ENCODE measurements at regions not wholly inside any gene's neighbourhood (a gene's known extent, or its start where the extent isn't known, plus 50 kb on each side); places are given as distances from the start of the nearest gene placed in this dataset.

GRCh38 chr9:26313108-26313507 is 579.5 kb downstream of the CAAP1 start:
- DNase-seq (ENCODE audit: low read depth): no peak

GRCh38 chr9:26311463-26311995 is 581.1 kb downstream of the CAAP1 start:
- DNase-seq (ENCODE audit: low read depth): no peak

DNA sequence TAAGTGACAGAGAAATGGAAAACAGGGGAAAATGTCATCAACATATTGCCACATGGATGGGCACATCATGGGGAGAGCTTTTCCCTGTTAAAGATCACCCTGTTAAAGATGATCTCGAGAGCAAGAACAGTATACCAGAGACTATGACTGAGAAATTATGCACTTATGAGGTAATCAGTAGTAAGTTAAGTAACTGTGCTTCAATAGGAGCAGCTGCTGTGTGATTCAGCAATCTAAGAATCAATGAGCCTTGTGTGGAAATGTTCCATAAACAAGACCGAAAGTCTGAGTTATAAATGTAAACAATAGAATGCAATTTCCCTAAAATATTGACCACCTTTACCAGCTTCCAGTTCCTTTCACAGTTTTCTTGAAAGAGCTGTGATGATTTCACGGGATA is 582.3 kb downstream of the CAAP1 start:
- peak; percentile 37 for DNase-seq (ENCODE audit: low read depth)

DNA sequence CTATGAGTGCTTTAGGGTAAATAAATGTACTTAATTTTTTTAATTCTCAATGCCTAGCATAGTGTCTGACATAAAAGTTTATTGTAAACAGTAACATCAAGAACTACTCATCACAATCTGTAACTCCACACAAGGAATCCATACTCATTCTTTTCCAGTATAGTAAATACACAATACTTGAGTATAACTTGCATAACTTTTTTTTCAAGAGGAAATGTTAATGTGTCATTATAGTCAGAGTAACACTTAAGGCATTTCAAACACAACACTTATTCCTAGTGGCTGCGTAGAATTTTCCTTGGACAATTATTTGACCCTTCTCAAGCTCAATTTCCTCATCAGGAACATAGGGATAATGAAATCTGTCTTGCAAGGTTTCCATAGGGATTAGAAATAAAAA is 584.3 kb downstream of the CAAP1 start:
- DNase-seq (ENCODE audit: low read depth): no peak

DNA sequence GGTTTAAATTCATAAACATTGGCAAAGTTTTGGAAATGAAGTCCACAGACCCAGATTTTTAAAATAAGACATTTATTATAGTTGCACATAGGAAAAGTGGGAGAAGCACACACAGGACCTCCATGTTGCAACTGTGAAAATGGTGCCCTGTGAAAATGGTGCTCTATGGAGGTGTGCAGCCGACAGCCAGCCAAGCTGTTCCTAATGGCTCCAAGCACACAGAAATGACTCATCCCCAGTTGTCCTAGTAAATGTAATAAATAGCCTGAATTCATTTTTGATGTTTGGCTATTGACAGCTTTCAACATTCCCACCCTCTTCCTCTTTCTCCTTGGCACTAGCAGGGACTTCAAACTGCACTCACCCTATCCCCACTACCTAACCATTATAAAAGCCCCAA is 590.9 kb downstream of the CAAP1 start:
- no peak for DNase-seq (ENCODE audit: low read depth)

DNA sequence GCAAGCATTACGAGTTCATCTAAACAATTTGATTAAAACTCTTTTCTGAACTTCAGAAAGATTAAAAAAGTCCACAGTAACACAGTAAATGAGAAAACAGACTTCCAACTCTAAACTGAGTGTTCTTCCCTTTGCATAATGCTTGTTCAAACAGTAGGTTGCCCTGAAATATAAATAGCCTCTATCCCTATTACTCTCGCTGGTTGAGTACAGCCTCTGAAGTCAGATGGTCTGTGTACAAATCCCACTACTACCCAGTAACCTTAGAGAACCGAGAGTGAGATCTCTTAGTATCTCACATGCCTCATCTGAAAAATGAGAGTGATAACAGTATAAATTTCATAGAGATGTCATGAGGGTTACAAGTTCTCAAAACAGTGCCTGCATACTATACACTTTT is 591.6 kb downstream of the CAAP1 start:
- no peak for DNase-seq (ENCODE audit: low read depth)

DNA sequence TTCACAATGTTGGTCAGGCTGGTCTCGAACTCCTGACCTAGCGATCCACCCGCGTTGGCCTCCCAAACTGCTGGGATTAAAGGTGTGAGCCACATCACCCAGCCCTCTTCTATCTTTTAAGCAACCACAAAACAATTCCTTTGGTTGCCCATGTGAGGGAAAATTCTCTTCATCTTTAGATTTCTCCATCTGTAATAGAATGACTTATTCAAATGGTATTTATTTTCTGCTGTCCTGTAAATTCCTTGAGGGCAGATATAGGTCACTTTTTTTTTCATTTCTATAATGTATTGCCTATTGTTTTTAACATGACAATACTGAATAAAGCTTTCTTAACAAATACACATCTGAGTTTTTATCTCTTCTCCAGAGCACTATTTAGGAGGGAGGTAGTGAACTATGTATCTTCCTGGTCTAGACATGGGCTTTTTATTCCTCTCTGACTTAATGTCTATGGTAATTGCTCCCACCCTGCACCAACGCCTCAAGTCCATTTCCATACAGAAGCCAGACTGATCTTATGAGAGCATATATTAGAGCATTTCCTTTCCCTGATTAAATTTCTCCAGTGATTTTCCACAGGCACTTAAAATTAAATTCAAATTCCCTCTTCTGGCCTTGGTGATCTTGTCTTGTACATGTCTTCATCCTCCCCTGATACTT is 595.6 kb downstream of the CAAP1 start:
- DNase-seq (ENCODE audit: low read depth): peak; percentile 80

GRCh38 chr9:26292943-26293342 is 599.7 kb downstream of the CAAP1 start:
- DNase-seq (ENCODE audit: low read depth): peak; percentile 46

DNA sequence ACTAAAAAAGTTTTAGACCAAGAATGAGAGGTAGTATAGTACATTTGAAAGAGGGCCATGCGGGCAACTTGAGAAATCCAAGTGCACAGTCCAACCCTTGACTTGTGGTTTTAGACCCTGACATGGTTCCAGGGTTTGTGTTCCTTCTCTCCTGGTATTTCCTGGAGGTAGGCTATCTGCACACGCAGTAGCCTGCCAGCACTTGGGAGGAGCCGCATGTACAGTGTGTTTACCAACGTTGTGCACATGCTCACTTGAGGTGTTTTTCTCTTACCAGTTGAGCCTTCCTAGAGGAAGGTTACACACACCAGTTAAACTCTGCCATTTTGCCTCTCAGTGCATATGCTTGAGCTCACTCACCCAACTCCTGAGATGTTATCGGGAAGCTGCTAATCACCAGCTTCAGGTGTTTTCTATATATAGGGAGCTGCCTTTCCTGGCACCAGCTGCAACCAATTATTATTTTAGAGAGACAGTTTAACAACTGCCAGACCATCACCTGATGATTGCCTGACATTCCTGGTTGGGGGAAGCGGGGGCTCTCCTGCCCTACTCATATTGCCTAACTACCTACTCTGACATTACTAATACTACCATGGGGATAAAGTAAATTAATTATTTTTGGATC is 593.4 kb upstream of the TUSC1 start:
- no peak for DNase-seq (ENCODE audit: low read depth)

- no peak for DNase-seq (ENCODE audit: low read depth)
These were observed 588.0 kb upstream of the TUSC1 start for GRCh38 chr9:26266146-26266793.

DNA sequence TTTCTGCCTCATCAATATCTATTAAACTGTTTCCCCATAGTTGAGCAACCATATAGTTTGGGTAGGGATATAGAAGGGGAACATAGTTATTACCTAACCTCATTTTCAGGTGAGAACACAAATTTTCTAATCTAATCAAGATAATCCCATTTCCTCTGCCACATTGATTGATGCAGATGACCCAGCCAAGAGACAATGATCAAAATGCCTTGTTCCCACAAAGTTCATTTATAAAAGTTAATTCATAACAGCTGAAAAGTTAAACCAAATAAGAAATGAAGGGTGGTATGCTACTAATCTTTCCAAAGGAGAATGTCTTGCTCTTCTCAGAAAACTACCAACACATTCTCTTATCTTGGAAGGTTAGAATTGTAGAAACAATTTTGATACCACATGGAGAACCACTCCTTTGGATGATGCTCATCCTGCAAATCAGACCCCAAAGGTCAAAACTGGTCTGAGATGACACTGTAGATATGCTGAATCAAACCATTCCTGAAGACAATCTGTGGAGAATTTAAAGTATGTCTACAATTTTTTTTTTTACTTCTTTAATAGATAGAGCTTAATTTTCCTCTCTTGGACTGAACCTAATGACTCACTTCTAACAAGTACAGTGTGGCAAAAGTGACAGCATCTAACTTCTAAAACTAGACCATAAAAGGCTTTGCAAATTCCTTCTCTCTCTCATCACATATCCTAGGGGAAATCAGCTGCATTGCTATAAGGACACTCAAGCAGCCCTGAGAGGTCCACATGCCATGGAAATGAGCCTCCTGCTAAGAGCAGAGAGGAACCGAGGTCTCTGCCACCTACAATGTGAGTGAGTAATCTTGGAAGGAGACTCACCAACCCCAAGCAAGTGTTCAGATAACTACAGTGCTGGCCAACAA is 586.7 kb upstream of the TUSC1 start:
- peak; percentile 69 for DNase-seq (ENCODE audit: low read depth)

DNA sequence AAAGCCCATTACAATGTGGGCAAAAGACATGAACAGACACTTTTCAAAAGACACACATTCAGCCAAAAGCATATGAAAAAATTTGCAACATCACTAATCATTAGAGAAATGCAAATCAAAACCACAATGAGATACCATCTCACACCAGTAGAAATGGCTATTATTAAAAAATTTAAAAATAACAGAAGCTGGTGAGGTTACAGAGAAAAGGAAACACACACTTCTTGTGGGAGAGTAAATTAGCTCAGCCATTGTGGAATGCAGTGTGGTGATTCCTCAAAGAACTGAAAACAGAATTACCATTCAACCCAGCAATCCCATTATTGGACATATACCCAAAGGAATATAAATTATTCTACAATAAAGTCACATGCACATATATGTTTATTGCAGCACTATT is 585.2 kb upstream of the TUSC1 start:
- no peak for DNase-seq (ENCODE audit: low read depth)

- peak; percentile 15 for DNase-seq (ENCODE audit: low read depth)
These were observed 584.3 kb upstream of the TUSC1 start for GRCh38 chr9:26262421-26263107.

- DNase-seq (ENCODE audit: low read depth): peak; percentile 93
These were observed 583.5 kb upstream of the TUSC1 start for GRCh38 chr9:26261503-26262330.

- DNase-seq (ENCODE audit: low read depth): peak; percentile 16
These were observed 582.0 kb upstream of the TUSC1 start for GRCh38 chr9:26260238-26260637.

- no peak for DNase-seq (ENCODE audit: low read depth)
These were observed 569.6 kb upstream of the TUSC1 start for GRCh38 chr9:26247861-26248260.

DNA sequence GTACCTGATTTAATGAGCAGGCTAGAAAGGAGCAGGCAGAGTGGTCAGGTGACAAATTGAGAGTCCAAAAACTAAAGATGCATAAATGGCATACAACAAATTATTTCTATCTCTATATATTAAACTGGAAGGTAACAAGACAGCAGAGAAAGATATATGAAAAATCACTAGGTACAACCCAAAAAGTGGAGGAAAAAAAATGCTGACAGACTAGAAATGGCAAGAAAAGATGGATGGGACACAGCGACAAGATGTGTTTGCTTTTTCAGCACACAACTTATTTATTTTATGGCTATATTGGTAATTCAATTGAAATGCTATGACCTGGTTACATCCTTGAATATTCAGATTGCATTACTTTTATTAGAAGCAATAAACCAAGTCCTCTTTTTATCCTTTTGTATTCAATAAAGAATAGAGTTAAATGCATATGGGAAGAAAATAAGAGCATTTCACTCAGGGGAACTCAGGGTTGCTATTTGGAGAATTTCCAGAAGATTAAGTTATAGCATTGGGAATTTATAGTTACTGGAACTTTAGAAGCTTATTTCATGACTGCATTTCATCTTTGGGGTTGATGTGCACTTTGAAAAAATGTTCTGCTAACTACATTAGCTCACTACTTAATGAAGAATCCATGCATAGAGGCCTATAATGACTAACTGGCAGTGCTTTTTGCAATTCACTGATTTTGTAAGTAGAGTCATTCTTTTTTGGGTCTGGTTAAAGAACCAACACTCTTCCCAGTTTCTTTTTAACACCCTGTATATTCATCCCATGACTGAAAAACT is 566.6 kb upstream of the TUSC1 start:
- no peak for DNase-seq (ENCODE audit: low read depth)

GRCh38 chr9:26243726-26244125 is 565.5 kb upstream of the TUSC1 start:
- DNase-seq (ENCODE audit: low read depth): peak; percentile 51

DNA sequence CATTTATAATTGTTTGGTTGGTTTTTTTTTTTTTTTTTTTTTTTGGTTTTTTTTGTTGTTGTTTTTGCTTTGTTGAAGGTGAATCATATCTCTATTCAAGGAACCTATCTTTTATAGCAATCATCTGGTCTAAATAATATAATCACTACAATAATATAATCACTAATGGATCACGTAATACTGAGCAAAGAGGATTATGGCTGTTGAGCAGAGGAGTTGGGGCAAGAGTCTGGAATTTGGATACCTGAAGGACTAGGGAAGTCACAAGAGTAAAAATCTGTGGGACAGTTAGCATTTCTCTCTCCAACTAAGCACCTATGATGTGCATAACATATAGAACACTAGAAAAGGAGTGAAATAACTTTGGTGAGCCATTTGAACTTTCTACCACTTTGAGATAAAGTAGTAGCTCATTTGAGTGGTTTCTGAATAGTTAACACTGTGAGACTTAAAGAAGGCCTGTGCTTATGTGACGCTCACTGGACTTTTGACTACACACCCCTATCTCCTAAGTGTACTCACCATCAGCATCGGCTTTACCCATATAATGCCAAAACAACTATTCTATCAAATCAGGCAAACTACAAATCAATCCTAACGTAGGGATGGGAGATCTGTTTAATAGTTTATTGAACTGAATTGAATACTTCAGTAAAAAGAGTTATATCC is 564.9 kb upstream of the TUSC1 start:
- no peak for DNase-seq (ENCODE audit: low read depth)
